ENCODE measurements at regions not wholly inside any gene's neighbourhood (a gene's known extent, or its start where the extent isn't known, plus 50 kb on each side); places are given as distances from the start of the nearest gene placed in this dataset.
"Not testable (repeated sequence)": the region's sequence is repeated elsewhere in the genome, so short reads cannot be mapped to it uniquely, and the experiment has no call there.

- no peaks in the 10 kb centered on the region for H3K27me3 ChIP-seq
- no peak overlapping the region for H3K27ac ChIP-seq
- DNase-seq (ENCODE audit: low read depth in 1 of 2, low spot score in 1 of 2), result no peak
- H3K9me3 ChIP-seq (ENCODE audit: low read depth), result no peaks in the 10 kb centered on the region
- no peak overlapping the region for H3K4me3 ChIP-seq
- no peaks in the 10 kb centered on the region for H3K4me1 ChIP-seq (ENCODE audit: low read depth)
- no peaks in the 10 kb centered on the region for H3K36me3 ChIP-seq
- no peak for TF ChIP-seq CTCF (IDR thresholded peaks at IDR 0.05; ENCODE audit: low read depth, low read length)
Measured at GRCh38 chr18:40157120-40157519, 1797.9 kb upstream of the PIK3C3 start.

- peak in 1 of 2 donors; percentile 16 for DNase-seq (ENCODE audit: low read depth in 1 of 2, low spot score in 1 of 2)
- no peaks in the 10 kb centered on the region for H3K9me3 ChIP-seq (ENCODE audit: low read depth)
Measured at GRCh38 chr18:40152859-40153258, 1802.2 kb upstream of the PIK3C3 start.

GRCh38 chr18:40148960-40149359 is 1806.1 kb upstream of the PIK3C3 start:
- Histone ChIP-seq H3K4me1 (ENCODE audit: low read depth) (no peaks in the 10 kb centered on the region), H3K4me3 (no peak overlapping the region), H3K9me3 (ENCODE audit: low read depth) (no peaks in the 10 kb centered on the region), H3K27ac (no peak overlapping the region), H3K27me3 (no peaks in the 10 kb centered on the region), H3K36me3 (no peaks in the 10 kb centered on the region)
- DNase-seq (ENCODE audit: low read depth in 1 of 2, low spot score in 1 of 2), result no peak
- TF ChIP-seq CTCF (IDR thresholded peaks at IDR 0.05; ENCODE audit: low read depth, low read length), result no peak

More at GRCh38 chr18:40152859-40153258, 1802.2 kb upstream of the PIK3C3 start:
- no peaks in the 10 kb centered on the region for H3K27me3 ChIP-seq
- H3K4me1 ChIP-seq (ENCODE audit: low read depth), result no peaks in the 10 kb centered on the region
- H3K4me3 ChIP-seq, result no peak overlapping the region
- H3K36me3 ChIP-seq, result no peaks in the 10 kb centered on the region
- TF ChIP-seq CTCF (IDR thresholded peaks at IDR 0.05; ENCODE audit: low read depth, low read length), result no peak
- H3K27ac ChIP-seq, result no peak overlapping the region

- Histone ChIP-seq H3K27ac (no peak overlapping the region), H3K4me3 (no peak overlapping the region), H3K4me1 (ENCODE audit: low read depth) (no peaks in the 10 kb centered on the region), H3K27me3 (no peaks in the 10 kb centered on the region), H3K36me3 (no peaks in the 10 kb centered on the region), H3K9me3 (ENCODE audit: low read depth) (peaks cover 5% of the 10 kb centered on the region)
- DNase-seq (ENCODE audit: low read depth in 1 of 2, low spot score in 1 of 2), result no peak
- no peak for TF ChIP-seq CTCF (IDR thresholded peaks at IDR 0.05; ENCODE audit: low read depth, low read length)
Measured at GRCh38 chr18:40133253-40133652, 1821.8 kb upstream of the PIK3C3 start.

GRCh38 chr18:40132438-40132837 is 1822.6 kb upstream of the PIK3C3 start:
- not testable (repeated sequence) for H3K9me3 ChIP-seq (ENCODE audit: low read depth); H3K27me3 ChIP-seq; H3K27ac ChIP-seq; H3K36me3 ChIP-seq; DNase-seq (ENCODE audit: low read depth in 1 of 2, low spot score in 1 of 2); H3K4me1 ChIP-seq (ENCODE audit: low read depth); H3K4me3 ChIP-seq

GRCh38 chr18:40124107-40124506 is 1830.9 kb upstream of the PIK3C3 start:
- Histone ChIP-seq H3K9me3 (ENCODE audit: low read depth) (no peaks in the 10 kb centered on the region), H3K27ac (no peak overlapping the region), H3K4me1 (ENCODE audit: low read depth) (no peaks in the 10 kb centered on the region), H3K4me3 (no peak overlapping the region), H3K36me3 (no peaks in the 10 kb centered on the region), H3K27me3 (no peaks in the 10 kb centered on the region)
- TF ChIP-seq CTCF (IDR thresholded peaks at IDR 0.05; ENCODE audit: low read depth, low read length), result no peak
- peak in 1 of 2 donors; percentile 22 for DNase-seq (ENCODE audit: low read depth in 1 of 2, low spot score in 1 of 2)

All from cardiac muscle cell (in vitro differentiated cells and primary cell).